ENCODE measurements at regions not wholly inside any gene's neighbourhood (a gene's known extent, or its start where the extent isn't known, plus 50 kb on each side); places are given as distances from the start of the nearest gene placed in this dataset.

DNA sequence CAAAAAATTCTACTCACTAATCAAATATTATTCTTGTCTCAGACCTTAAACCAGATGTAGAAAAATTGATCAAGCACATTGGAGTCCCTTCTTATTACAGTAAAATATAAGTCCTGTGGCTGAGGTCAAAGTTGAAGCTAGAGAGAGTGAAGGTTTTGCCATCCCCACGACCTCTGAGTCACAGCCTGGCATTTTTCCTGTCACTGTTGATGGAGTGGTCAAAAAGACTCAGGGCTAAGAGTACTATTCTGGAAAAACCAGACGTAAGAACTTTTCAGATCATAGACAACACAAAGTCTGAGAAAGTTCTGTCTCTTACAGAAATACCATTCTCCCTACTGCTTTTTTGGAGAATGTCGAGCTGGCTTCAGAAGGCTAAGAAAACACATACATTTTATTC lies 323.7 kb upstream of the ANKRD30A start:
- TF ChIP-seq, protein P1, sequence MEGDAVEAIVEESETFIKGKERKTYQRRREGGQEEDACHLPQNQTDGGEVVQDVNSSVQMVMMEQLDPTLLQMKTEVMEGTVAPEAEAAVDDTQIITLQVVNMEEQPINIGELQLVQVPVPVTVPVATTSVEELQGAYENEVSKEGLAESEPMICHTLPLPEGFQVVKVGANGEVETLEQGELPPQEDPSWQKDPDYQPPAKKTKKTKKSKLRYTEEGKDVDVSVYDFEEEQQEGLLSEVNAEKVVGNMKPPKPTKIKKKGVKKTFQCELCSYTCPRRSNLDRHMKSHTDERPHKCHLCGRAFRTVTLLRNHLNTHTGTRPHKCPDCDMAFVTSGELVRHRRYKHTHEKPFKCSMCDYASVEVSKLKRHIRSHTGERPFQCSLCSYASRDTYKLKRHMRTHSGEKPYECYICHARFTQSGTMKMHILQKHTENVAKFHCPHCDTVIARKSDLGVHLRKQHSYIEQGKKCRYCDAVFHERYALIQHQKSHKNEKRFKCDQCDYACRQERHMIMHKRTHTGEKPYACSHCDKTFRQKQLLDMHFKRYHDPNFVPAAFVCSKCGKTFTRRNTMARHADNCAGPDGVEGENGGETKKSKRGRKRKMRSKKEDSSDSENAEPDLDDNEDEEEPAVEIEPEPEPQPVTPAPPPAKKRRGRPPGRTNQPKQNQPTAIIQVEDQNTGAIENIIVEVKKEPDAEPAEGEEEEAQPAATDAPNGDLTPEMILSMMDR (IDR thresholded peaks at IDR 0.05 in 4 of 5, conservative IDR thresholded peaks at IDR 0.05 in 1 of 5), result no peak
- no peak for TF ChIP-seq POLR2A (IDR thresholded peaks at IDR 0.05)

Measured in gastrocnemius medialis (tissue), 4 donors.